HEK293 (cell line): ENCODE measurements at regions not wholly inside any gene's neighbourhood (a gene's known extent, or its start where the extent isn't known, plus 50 kb on each side); places are given as distances from the start of the nearest gene placed in this dataset.

ENCODE experiments used
- ZBTB26 ChIP-seq: fragments of 450-650 bp; formaldehyde crosslinking; optimal IDR thresholded peaks from 2 replicates; pipeline ENCODE3; 2016; ENCODE audit warnings: missing biosample characterization, mild to moderate bottlenecking, missing genetic modification characterization
- ZFP41 ChIP-seq: fragments of 450-650 bp; formaldehyde crosslinking; IDR thresholded peaks from 2 replicates; pipeline ENCODE4 v1.5.1; 2016; ENCODE audit warnings: missing biosample characterization, missing genetic modification characterization, borderline replicate concordance
- ZNF138 ChIP-seq: fragments of 450-650 bp; formaldehyde crosslinking; IDR thresholded peaks from 2 replicates; pipeline ENCODE4 v1.5.1; 2016; ENCODE audit warnings: missing biosample characterization, missing genetic modification characterization, borderline replicate concordance
- ZNF561 ChIP-seq: fragments of 450-650 bp; IDR thresholded peaks from 2 replicates; pipeline ENCODE4 v1.5.1; 2018; ENCODE audit warnings: missing biosample characterization, missing genetic modification characterization, borderline replicate concordance
- ZNF596 ChIP-seq: fragments of 450-650 bp; IDR thresholded peaks from 2 replicates; pipeline ENCODE4 v1.5.0; 2018; ENCODE audit warnings: missing biosample characterization, mild to moderate bottlenecking, missing genetic modification characterization, moderate library complexity
- TF ChIP-seq, protein P1 (sequence below): fragments of 450-650 bp; formaldehyde crosslinking; IDR thresholded peaks from 2 replicates; pipeline ENCODE4 v1.5.1; 2016; ENCODE audit warnings: missing biosample characterization, missing genetic modification characterization
- TF ChIP-seq, protein P2 (sequence below): fragments of 450-650 bp; formaldehyde crosslinking; IDR thresholded peaks from 2 replicates; pipeline ENCODE4 v1.5.1; 2016; ENCODE audit warnings: missing biosample characterization, missing genetic modification characterization

DNA sequence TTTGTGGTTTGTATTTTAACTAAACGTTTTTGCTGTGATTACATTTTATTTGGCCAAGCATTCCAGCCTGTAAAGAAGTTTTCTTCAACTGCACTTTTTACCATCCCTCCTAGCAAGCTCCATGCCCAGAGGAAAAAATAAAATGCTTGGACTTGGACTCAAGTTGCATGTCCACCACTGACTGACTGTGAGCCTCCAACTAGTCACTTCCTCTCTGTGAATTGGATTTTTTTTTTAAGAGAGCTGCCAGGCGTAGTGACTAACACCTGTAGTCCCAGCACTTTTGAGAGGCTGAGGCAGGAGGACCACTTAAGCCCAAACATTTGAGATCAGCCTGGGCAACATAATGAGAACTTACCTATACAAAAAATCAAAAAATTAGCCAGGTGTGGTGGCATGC is 1185.2 kb upstream of the PIK3C3 start:
- TF ChIP-seq ZNF138 (tag by site-specific recombination) (no peak), ZNF596 (no peak), ZNF561 (tag by site-specific recombination) (no peak), ZFP41 (tag by site-specific recombination) (no peak), ZBTB26 (no peak)
- TF ChIP-seq, protein P1, sequence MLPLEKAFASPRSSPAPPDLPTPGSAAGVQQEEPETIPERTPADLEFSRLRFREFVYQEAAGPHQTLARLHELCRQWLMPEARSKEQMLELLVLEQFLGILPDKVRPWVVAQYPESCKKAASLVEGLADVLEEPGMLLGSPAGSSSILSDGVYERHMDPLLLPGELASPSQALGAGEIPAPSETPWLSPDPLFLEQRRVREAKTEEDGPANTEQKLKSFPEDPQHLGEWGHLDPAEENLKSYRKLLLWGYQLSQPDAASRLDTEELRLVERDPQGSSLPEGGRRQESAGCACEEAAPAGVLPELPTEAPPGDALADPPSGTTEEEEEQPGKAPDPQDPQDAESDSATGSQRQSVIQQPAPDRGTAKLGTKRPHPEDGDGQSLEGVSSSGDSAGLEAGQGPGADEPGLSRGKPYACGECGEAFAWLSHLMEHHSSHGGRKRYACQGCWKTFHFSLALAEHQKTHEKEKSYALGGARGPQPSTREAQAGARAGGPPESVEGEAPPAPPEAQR (tag by site-specific recombination): no peak
- TF ChIP-seq, protein P2, sequence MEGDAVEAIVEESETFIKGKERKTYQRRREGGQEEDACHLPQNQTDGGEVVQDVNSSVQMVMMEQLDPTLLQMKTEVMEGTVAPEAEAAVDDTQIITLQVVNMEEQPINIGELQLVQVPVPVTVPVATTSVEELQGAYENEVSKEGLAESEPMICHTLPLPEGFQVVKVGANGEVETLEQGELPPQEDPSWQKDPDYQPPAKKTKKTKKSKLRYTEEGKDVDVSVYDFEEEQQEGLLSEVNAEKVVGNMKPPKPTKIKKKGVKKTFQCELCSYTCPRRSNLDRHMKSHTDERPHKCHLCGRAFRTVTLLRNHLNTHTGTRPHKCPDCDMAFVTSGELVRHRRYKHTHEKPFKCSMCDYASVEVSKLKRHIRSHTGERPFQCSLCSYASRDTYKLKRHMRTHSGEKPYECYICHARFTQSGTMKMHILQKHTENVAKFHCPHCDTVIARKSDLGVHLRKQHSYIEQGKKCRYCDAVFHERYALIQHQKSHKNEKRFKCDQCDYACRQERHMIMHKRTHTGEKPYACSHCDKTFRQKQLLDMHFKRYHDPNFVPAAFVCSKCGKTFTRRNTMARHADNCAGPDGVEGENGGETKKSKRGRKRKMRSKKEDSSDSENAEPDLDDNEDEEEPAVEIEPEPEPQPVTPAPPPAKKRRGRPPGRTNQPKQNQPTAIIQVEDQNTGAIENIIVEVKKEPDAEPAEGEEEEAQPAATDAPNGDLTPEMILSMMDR (tag by site-specific recombination): no peak
